ENCODE measurements at regions not wholly inside any gene's neighbourhood (a gene's known extent, or its start where the extent isn't known, plus 50 kb on each side); places are given as distances from the start of the nearest gene placed in this dataset.
"Not testable (repeated sequence)": the region's sequence is repeated elsewhere in the genome, so short reads cannot be mapped to it uniquely, and the experiment has no call there.

DNA sequence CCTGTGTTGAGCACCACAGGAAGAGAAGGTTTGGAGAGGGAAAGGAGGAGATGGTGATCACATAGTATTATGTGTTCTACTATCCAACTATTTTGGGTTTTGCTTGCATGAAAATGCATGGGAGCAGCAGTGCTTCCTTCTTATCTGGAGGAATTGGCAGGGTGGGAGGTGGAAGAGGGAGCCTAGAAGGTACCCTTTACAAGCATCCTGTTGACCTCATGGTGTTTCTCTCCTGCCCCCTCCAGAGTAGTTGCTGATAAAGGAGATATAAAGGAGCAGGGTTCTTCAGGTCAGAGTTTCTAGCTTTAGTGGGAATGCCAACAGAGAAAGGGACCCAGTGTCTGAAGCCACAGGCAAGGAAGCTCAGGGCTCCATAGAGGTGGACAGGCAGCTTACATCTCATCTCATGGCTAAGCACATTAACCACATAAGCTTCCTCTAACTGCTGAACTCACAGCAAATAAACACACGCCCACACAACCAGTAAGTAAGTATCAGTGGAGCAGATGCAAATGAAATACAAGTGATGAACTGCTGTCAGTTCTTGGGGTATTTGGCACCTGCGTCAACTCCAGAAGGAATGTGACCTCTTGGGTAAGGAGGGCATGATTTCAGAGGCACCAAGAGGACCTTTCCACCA lies 174.2 kb upstream of the SLC38A2 start:
- no peak overlapping the region for H3K27ac ChIP-seq (ENCODE audit: insufficient read depth in 1 of 2, low read depth in 1 of 2, low read length in 2 of 2, poor library complexity in 1 of 2, severe bottlenecking in 2 of 2)
- ChIA-PET CTCF (interaction anchor here (0.8 to 0.9 kb wide), 2 partner anchors 14 to 25 kb away, joined by 3 read pairs; no protein-coding TSS in a partner anchor), POLR2A (no interaction called here)
- H3K4me3 ChIP-seq (ENCODE audit: control insufficient read depth in 1 of 7, extremely low read depth in 1 of 7, insufficient read depth in 4 of 7, low read depth in 2 of 7, low read length in 6 of 7) = no peak overlapping the region
- peak in 2 of 3 donors; percentile 21 to 45 for DNase-seq
- peaks cover 0 to 10% (median 3%) of the 10 kb centered on the region in 5 experiments for H3K9me3 ChIP-seq (ENCODE audit: control extremely low read depth in 1 of 5, control insufficient read depth in 4 of 5, insufficient read depth in 2 of 5, low read depth in 1 of 5, low read length in 4 of 5)
- H3K36me3 ChIP-seq (ENCODE audit: control insufficient read depth in 4 of 4, insufficient read depth in 4 of 4, low read length in 3 of 4) = peaks cover 0 to 3% (median under 1%) of the 10 kb centered on the region in 4 experiments
- H3K4me1 ChIP-seq (ENCODE audit: control extremely low read depth in 1 of 4, control insufficient read depth in 4 of 4, insufficient read depth in 4 of 4, low read length in 3 of 4) = peaks cover 0 to 11% (median 4%) of the 10 kb centered on the region in 4 experiments
- WGBS (ENCODE audit: insufficient coverage) = 83% methylated on average over 1 of the region's 2 CpGs
- no peaks in the 10 kb centered on the region for H3K27me3 ChIP-seq (replicated peaks in 2 of 5; ENCODE audit: control insufficient read depth in 4 of 5, insufficient read depth in 5 of 5, low read length in 4 of 5)

DNA sequence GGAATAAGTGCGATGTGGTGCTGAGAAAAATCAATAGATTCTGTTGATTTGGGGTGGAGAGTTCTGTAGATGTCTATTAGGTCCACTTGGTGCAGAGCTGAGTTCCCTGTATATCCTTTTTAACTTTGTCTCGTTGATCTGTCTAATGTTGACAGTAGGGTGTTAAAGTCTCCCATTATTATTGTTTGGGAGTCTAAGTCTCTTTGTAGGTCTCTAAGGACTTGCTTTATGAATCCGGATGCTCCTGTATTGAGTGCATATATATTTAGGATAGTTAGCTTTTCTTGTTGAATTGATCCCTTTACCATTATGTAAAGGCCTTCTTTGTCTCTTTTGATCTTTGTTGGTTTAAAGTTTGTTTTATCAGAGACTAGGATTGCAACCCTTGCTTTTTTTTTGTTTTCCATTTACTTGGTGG lies 170.8 kb upstream of the SLC38A2 start:
- POLR2A ChIA-PET = not testable (repeated sequence)

DNA sequence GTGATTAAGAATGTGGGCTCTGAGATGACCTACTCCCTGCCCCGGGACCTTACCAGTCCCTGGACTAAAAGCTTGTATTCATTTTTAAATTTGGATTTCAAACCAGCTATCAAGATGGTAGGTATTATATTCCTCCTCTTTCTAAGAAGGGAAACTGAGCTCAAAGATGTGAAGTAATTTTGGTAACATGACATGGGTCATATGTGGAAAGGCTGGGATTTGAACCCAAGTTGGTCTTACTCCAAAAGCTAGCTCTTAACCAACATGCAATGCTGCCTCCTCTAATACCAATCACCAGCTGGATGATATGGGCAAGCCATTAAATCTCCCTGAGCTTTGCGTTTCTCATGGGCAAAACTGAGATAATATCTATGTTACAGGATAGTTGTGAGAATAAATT lies 166.4 kb upstream of the SLC38A2 start:
- Histone ChIP-seq H3K4me3 (ENCODE audit: control insufficient read depth in 1 of 7, extremely low read depth in 1 of 7, insufficient read depth in 4 of 7, low read depth in 2 of 7, low read length in 6 of 7) (no peak overlapping the region), H3K4me1 (ENCODE audit: control extremely low read depth in 1 of 4, control insufficient read depth in 4 of 4, insufficient read depth in 4 of 4, low read length in 3 of 4) (peaks cover 0 to 15% (median 8%) of the 10 kb centered on the region in 4 experiments), H3K36me3 (ENCODE audit: control insufficient read depth in 4 of 4, insufficient read depth in 4 of 4, low read length in 3 of 4) (no peaks in the 10 kb centered on the region), H3K27me3 (replicated peaks in 2 of 5; ENCODE audit: control insufficient read depth in 4 of 5, insufficient read depth in 5 of 5, low read length in 4 of 5) (no peaks in the 10 kb centered on the region), H3K9me3 (ENCODE audit: control extremely low read depth in 1 of 5, control insufficient read depth in 4 of 5, insufficient read depth in 2 of 5, low read depth in 1 of 5, low read length in 4 of 5) (peaks cover 0 to 1% (median 0%) of the 10 kb centered on the region in 5 experiments), H3K27ac (ENCODE audit: insufficient read depth in 1 of 2, low read depth in 1 of 2, low read length in 2 of 2, poor library complexity in 1 of 2, severe bottlenecking in 2 of 2) (no peak overlapping the region)
- DNase-seq = no peak
- POLR2A ChIA-PET = no interaction called here
- CTCF ChIA-PET = interaction anchor here (1.0 kb wide), 1 partner anchor 55 kb away, joined by 3 read pairs; no protein-coding TSS in a partner anchor
- 100% methylated on average over 1 of the region's 2 CpGs for WGBS (ENCODE audit: insufficient coverage)

More for the DNA sequence above, 170.8 kb upstream of the SLC38A2 start:
- CTCF ChIA-PET; DNase-seq; H3K4me3 ChIP-seq (ENCODE audit: control insufficient read depth in 1 of 7, extremely low read depth in 1 of 7, insufficient read depth in 4 of 7, low read depth in 2 of 7, low read length in 6 of 7); H3K27ac ChIP-seq (ENCODE audit: insufficient read depth in 1 of 2, low read depth in 1 of 2, low read length in 2 of 2, poor library complexity in 1 of 2, severe bottlenecking in 2 of 2); H3K36me3 ChIP-seq (ENCODE audit: control insufficient read depth in 4 of 4, insufficient read depth in 4 of 4, low read length in 3 of 4); H3K27me3 ChIP-seq (replicated peaks in 2 of 5; ENCODE audit: control insufficient read depth in 4 of 5, insufficient read depth in 5 of 5, low read length in 4 of 5); H3K9me3 ChIP-seq (ENCODE audit: control extremely low read depth in 1 of 5, control insufficient read depth in 4 of 5, insufficient read depth in 2 of 5, low read depth in 1 of 5, low read length in 4 of 5): not testable (repeated sequence)
- peaks cover 0 to 12% (median 5%) of the 10 kb centered on the region in 4 experiments for H3K4me1 ChIP-seq (ENCODE audit: control extremely low read depth in 1 of 4, control insufficient read depth in 4 of 4, insufficient read depth in 4 of 4, low read length in 3 of 4)
- 95% methylated on average over 2 of the region's 3 CpGs for WGBS (ENCODE audit: insufficient coverage)

DNA sequence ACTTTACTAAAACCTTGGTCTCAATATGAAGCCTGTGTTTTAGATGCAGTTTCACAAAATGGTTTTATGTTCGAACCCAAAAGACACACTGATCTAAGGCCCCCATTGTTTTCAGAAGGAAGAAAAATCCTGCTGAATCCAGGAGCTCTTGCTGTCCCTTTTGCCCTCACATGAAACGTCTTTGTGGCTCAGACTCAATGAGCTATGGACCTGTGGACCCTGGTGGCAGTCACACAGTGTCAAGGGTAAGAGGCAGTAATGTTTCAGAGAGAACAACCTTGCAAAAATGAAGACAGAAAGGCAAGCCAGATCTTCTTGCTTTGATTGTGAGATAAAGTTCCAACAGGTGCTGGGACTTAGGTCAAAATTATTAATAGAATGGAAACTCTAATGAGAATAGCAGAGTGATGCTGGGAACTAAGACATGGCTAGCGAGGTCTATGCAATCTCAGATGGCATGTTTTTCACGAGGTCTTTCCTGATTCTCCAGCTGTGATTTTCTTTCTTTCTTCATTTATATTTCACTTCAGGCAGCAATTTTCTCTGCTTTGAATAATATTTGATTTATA lies 164.9 kb upstream of the SLC38A2 start:
- Histone ChIP-seq H3K27ac (ENCODE audit: insufficient read depth in 1 of 2, low read depth in 1 of 2, low read length in 2 of 2, poor library complexity in 1 of 2, severe bottlenecking in 2 of 2) (no peak overlapping the region), H3K36me3 (ENCODE audit: control insufficient read depth in 4 of 4, insufficient read depth in 4 of 4, low read length in 3 of 4) (no peaks in the 10 kb centered on the region), H3K9me3 (ENCODE audit: control extremely low read depth in 1 of 5, control insufficient read depth in 4 of 5, insufficient read depth in 2 of 5, low read depth in 1 of 5, low read length in 4 of 5) (no peaks in the 10 kb centered on the region), H3K4me1 (ENCODE audit: control extremely low read depth in 1 of 4, control insufficient read depth in 4 of 4, insufficient read depth in 4 of 4, low read length in 3 of 4) (peaks cover 0 to 15% (median 8%) of the 10 kb centered on the region in 4 experiments), H3K4me3 (ENCODE audit: control insufficient read depth in 1 of 7, extremely low read depth in 1 of 7, insufficient read depth in 4 of 7, low read depth in 2 of 7, low read length in 6 of 7) (no peak overlapping the region), H3K27me3 (replicated peaks in 2 of 5; ENCODE audit: control insufficient read depth in 4 of 5, insufficient read depth in 5 of 5, low read length in 4 of 5) (no peaks in the 10 kb centered on the region)
- no peak for DNase-seq
- WGBS (ENCODE audit: insufficient coverage) = 92% methylated on average over 2 of the region's 4 CpGs
- ChIA-PET CTCF (no interaction called here), POLR2A (no interaction called here)

DNA sequence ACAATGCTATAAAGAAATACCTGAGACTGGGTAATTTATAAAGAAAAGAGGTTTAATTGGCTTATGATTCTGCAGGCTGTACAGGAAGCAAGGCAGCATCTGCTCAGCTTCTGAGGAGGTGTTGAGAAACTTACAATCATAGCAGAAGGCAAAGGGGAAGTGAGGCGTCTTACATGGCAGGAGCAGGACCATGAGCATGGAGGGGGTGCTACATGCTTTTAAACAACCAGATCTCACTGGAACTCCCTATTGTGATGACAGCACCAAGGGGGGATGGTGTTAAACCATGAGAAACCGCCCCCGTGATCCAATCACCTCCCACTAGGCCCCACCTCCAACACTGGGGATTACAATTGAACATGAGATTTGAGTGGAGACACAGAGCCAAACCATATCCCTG lies 163.7 kb upstream of the SLC38A2 start:
- H3K27ac ChIP-seq (ENCODE audit: insufficient read depth in 1 of 2, low read depth in 1 of 2, low read length in 2 of 2, poor library complexity in 1 of 2, severe bottlenecking in 2 of 2); H3K27me3 ChIP-seq (replicated peaks in 2 of 5; ENCODE audit: control insufficient read depth in 4 of 5, insufficient read depth in 5 of 5, low read length in 4 of 5); H3K9me3 ChIP-seq (ENCODE audit: control extremely low read depth in 1 of 5, control insufficient read depth in 4 of 5, insufficient read depth in 2 of 5, low read depth in 1 of 5, low read length in 4 of 5); H3K36me3 ChIP-seq (ENCODE audit: control insufficient read depth in 4 of 4, insufficient read depth in 4 of 4, low read length in 3 of 4); POLR2A ChIA-PET; H3K4me3 ChIP-seq (ENCODE audit: control insufficient read depth in 1 of 7, extremely low read depth in 1 of 7, insufficient read depth in 4 of 7, low read depth in 2 of 7, low read length in 6 of 7): not testable (repeated sequence)
- WGBS (ENCODE audit: insufficient coverage) = no CpG with 5 or more reads among the region's 3 CpGs
- CTCF ChIA-PET = interaction anchor here (1.1 to 1.7 kb wide), 2 partner anchors 10 to 13 kb away, joined by 3 read pairs; no protein-coding TSS in a partner anchor
- peak; percentile 28 to 91 (median 87) for DNase-seq
- peaks cover 0 to 15% (median 8%) of the 10 kb centered on the region in 4 experiments for H3K4me1 ChIP-seq (ENCODE audit: control extremely low read depth in 1 of 4, control insufficient read depth in 4 of 4, insufficient read depth in 4 of 4, low read length in 3 of 4)

DNA sequence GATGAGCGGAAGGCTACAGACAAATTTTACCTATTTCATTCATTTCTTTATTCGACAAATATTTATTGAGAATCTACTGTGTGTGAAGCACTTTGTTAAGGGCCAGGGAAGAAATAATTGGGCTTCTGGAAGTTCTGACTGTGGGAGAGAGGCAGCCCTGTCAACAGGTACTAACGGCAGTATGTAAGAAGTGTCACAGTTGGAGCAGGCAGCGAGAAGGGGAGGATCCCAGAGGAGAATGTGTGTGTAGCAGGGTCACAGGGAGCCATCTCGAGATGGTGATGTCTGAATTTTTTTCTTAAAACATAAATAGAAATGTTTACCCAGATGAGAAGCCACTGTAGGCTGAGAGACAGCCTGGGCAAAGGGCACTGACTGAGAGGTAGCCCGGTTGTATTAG lies 163.3 kb upstream of the SLC38A2 start:
- H3K36me3 ChIP-seq (ENCODE audit: control insufficient read depth in 4 of 4, insufficient read depth in 4 of 4, low read length in 3 of 4) = no peaks in the 10 kb centered on the region
- no peaks in the 10 kb centered on the region for H3K27me3 ChIP-seq (replicated peaks in 2 of 5; ENCODE audit: control insufficient read depth in 4 of 5, insufficient read depth in 5 of 5, low read length in 4 of 5)
- peaks cover 0 to 11% (median 8%) of the 10 kb centered on the region in 5 experiments for H3K9me3 ChIP-seq (ENCODE audit: control extremely low read depth in 1 of 5, control insufficient read depth in 4 of 5, insufficient read depth in 2 of 5, low read depth in 1 of 5, low read length in 4 of 5)
- no peak overlapping the region for H3K27ac ChIP-seq (ENCODE audit: insufficient read depth in 1 of 2, low read depth in 1 of 2, low read length in 2 of 2, poor library complexity in 1 of 2, severe bottlenecking in 2 of 2)
- ChIA-PET CTCF (interaction anchor here (1.1 to 1.7 kb wide), 2 partner anchors 10 to 12 kb away, joined by 3 read pairs; no protein-coding TSS in a partner anchor), POLR2A (no interaction called here)
- H3K4me3 ChIP-seq (ENCODE audit: control insufficient read depth in 1 of 7, extremely low read depth in 1 of 7, insufficient read depth in 4 of 7, low read depth in 2 of 7, low read length in 6 of 7) = no peak overlapping the region
- peak in 1 of 3 donors; percentile 2 for DNase-seq
- WGBS (ENCODE audit: insufficient coverage) = 95% methylated on average over 4 of the region's 6 CpGs
- peaks cover 0 to 15% (median 8%) of the 10 kb centered on the region in 4 experiments for H3K4me1 ChIP-seq (ENCODE audit: control extremely low read depth in 1 of 4, control insufficient read depth in 4 of 4, insufficient read depth in 4 of 4, low read length in 3 of 4)

DNA sequence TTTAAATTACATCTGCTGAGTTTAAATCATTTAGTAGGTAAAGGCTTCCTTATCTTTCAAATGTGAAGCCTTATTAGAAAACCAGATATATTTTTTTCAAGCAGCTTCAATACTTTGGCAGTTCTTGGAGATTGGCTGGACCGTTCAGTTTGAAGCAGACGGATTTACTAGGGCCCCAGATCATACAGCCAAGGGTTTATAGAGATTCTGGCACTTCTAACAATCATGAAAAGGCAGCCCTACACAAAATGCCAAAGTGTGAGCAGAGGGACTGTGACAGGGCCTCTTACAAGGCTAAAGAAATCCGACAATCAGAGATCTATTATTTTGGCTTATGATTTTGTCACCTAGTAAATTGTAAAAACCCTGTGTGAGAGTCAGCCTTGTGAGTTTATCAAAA lies 162.8 kb upstream of the SLC38A2 start:
- no peak overlapping the region for H3K4me3 ChIP-seq (ENCODE audit: control insufficient read depth in 1 of 7, extremely low read depth in 1 of 7, insufficient read depth in 4 of 7, low read depth in 2 of 7, low read length in 6 of 7)
- H3K36me3 ChIP-seq (ENCODE audit: control insufficient read depth in 4 of 4, insufficient read depth in 4 of 4, low read length in 3 of 4) = no peaks in the 10 kb centered on the region
- DNase-seq = no peak
- 96% methylated on average over 3 of the region's 3 CpGs for WGBS (ENCODE audit: insufficient coverage)
- H3K9me3 ChIP-seq (ENCODE audit: control extremely low read depth in 1 of 5, control insufficient read depth in 4 of 5, insufficient read depth in 2 of 5, low read depth in 1 of 5, low read length in 4 of 5) = peaks cover 0 to 15% (median 11%) of the 10 kb centered on the region in 5 experiments
- ChIA-PET CTCF (interaction anchor here (1.1 to 1.7 kb wide), 2 partner anchors 9 to 12 kb away, joined by 3 read pairs; no protein-coding TSS in a partner anchor), POLR2A (no interaction called here)
- no peaks in the 10 kb centered on the region for H3K27me3 ChIP-seq (replicated peaks in 2 of 5; ENCODE audit: control insufficient read depth in 4 of 5, insufficient read depth in 5 of 5, low read length in 4 of 5)
- no peak overlapping the region for H3K27ac ChIP-seq (ENCODE audit: insufficient read depth in 1 of 2, low read depth in 1 of 2, low read length in 2 of 2, poor library complexity in 1 of 2, severe bottlenecking in 2 of 2)
- H3K4me1 ChIP-seq (ENCODE audit: control extremely low read depth in 1 of 4, control insufficient read depth in 4 of 4, insufficient read depth in 4 of 4, low read length in 3 of 4) = peaks cover 0 to 15% (median 8%) of the 10 kb centered on the region in 4 experiments
